ENCODE measurements at regions not wholly inside any gene's neighbourhood (a gene's known extent, or its start where the extent isn't known, plus 50 kb on each side); places are given as distances from the start of the nearest gene placed in this dataset.

GRCh38 chr13:48600374-48601364, 53.1 kb upstream of the CYSLTR2 start:
- no peak for TF ChIP-seq POLR2A (IDR thresholded peaks at IDR 0.05)
- TF ChIP-seq CTCF (IDR thresholded peaks at IDR 0.05), result no peak
